Fibroblast of lung (primary cell): ENCODE measurements at regions not wholly inside any gene's neighbourhood (a gene's known extent, or its start where the extent isn't known, plus 50 kb on each side); places are given as distances from the start of the nearest gene placed in this dataset.
"Not testable (repeated sequence)": the region's sequence is repeated elsewhere in the genome, so short reads cannot be mapped to it uniquely, and the experiment has no call there.

ENCODE experiments used
- DNase-seq, 2 donors: peaks; one replicate each; pipeline versions ENCODE4 v3.0.0 to v3.0.0-alpha.2; 2010; ENCODE audit warnings: low read depth in 2 of 2
- H2AFZ ChIP-seq: 2 replicates; pipeline ENCODE4 v1.5.1; 2012; ENCODE audit warnings: low read length, control low read depth, inconsistent platforms
- H3K27ac ChIP-seq: 2 replicates; pipeline ENCODE4 v1.5.1; 2011; ENCODE audit warnings: low read length, control low read depth; ENCODE audit not compliant: insufficient read depth
- H3K27me3 ChIP-seq: 2 replicates; pipeline ENCODE4 v1.5.1; 2011; ENCODE audit warnings: mild to moderate bottlenecking, low read length; ENCODE audit not compliant: control insufficient read depth, insufficient read depth
- H3K36me3 ChIP-seq: 2 replicates; pipeline ENCODE4 v1.5.1; 2011; ENCODE audit warnings: low read length; ENCODE audit not compliant: control insufficient read depth, insufficient read depth
- H3K4me1 ChIP-seq: 2 replicates; pipeline ENCODE4 v1.5.1; 2011; ENCODE audit warnings: low read length; ENCODE audit not compliant: control insufficient read depth, insufficient read depth; ENCODE audit errors: extremely low read depth
- H3K4me2 ChIP-seq: 2 replicates; pipeline ENCODE4 v1.5.1; 2011; ENCODE audit warnings: low read length, control low read depth; ENCODE audit not compliant: insufficient read depth; ENCODE audit errors: extremely low read depth
- H3K4me3 ChIP-seq, 4 experiments: fragments of 200-600 bp in 1 of 4; sonication (generic) in 1 of 4; replicated peaks in 1 of 4; 2 replicates each; pipeline ENCODE4 v1.5.1; 2011 to 2016; ENCODE audit warnings: low read length in 4 of 4, low read depth in 3 of 4, mild to moderate bottlenecking in 3 of 4, control low read depth in 2 of 4, inconsistent platforms in 1 of 4, mixed read lengths in 1 of 4; ENCODE audit not compliant: insufficient read depth in 1 of 4; ENCODE audit errors: control extremely low read depth in 1 of 4
- H3K79me2 ChIP-seq: 2 replicates; pipeline ENCODE4 v1.5.1; 2012; ENCODE audit warnings: mild to moderate bottlenecking, low read length, inconsistent platforms; ENCODE audit not compliant: control insufficient read depth, insufficient read depth
- H3K9ac ChIP-seq: 2 replicates; pipeline ENCODE4 v1.5.1; 2011; ENCODE audit warnings: mild to moderate bottlenecking, low read length, control low read depth; ENCODE audit not compliant: insufficient read depth
- H3K9me3 ChIP-seq: 2 replicates; pipeline ENCODE4 v1.5.1; 2012; ENCODE audit warnings: low read depth, low read length; ENCODE audit not compliant: control insufficient read depth, insufficient read depth
- H4K20me1 ChIP-seq: 2 replicates; pipeline ENCODE4 v1.5.1; 2011; ENCODE audit warnings: low read length; ENCODE audit not compliant: control insufficient read depth, insufficient read depth; ENCODE audit errors: extremely low read depth
- EZH2 ChIP-seq: IDR thresholded peaks from 2 replicates; pipeline ENCODE4 v1.5.1; 2012; ENCODE audit warnings: low read length, control low read depth, mild to moderate bottlenecking; ENCODE audit errors: missing control alignments
- TF ChIP-seq, protein P1 (sequence below), 2 donors: IDR thresholded peaks in 1 of 2; conservative IDR thresholded peaks in 1 of 2; 1 replicate in 1 of 2; 2 replicates in 1 of 2; pipeline ENCODE4 v1.5.1; 2011 to 2012; ENCODE audit warnings: low read length in 2 of 2, control low read depth in 1 of 2, inconsistent platforms in 1 of 2, low read depth in 1 of 2, mild to moderate bottlenecking in 1 of 2

DNA sequence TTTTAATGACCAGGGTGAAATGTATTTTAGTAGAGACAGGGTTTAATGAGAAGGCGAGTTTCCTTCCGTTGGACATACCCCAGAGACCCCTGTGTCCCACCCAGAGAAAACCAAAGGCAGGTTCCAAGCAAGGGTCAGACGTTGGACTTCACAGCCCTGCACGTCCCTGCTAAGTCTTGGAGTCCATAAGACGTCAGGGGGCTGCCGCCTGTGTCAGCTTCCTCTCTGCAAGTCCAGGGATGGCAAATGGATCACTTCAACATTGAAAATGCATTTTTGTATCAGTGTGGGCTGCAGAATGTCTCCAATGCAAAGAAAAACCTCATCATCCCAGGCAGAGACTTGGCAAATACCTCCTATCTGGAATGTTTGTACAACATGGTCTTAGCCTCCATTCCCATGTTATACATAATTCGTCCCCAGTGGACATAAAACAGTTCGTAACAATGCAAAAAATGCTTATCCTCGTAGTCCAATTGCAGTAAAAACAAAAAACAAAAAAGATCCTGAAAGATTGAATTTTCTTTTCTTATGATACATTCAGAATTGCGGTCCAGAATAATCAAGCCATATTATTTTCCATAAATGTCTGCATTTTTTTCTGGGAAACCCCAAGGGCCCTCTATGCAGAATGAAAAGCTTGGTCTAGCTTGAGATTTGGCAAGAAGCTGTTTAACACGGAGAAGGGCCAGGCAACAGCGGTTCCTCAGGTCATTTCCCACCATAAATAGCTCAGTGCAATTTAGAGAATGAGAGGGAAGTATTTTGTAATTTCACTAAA, 190.9 kb downstream of the SHOX start:
- Histone ChIP-seq H3K27me3 (no peaks in the 10 kb centered on the region), H3K4me1 (no peaks in the 10 kb centered on the region), H4K20me1 (no peaks in the 10 kb centered on the region), H3K4me2 (no peak overlapping the region), H3K9ac (no peak overlapping the region), H2AFZ (no peak overlapping the region), H3K36me3 (no peaks in the 10 kb centered on the region), H3K4me3 (no peak overlapping the region), H3K9me3 (no peaks in the 10 kb centered on the region), H3K27ac (no peak overlapping the region), H3K79me2 (no peaks in the 10 kb centered on the region)
- no peak for DNase-seq
- TF ChIP-seq, protein P1, sequence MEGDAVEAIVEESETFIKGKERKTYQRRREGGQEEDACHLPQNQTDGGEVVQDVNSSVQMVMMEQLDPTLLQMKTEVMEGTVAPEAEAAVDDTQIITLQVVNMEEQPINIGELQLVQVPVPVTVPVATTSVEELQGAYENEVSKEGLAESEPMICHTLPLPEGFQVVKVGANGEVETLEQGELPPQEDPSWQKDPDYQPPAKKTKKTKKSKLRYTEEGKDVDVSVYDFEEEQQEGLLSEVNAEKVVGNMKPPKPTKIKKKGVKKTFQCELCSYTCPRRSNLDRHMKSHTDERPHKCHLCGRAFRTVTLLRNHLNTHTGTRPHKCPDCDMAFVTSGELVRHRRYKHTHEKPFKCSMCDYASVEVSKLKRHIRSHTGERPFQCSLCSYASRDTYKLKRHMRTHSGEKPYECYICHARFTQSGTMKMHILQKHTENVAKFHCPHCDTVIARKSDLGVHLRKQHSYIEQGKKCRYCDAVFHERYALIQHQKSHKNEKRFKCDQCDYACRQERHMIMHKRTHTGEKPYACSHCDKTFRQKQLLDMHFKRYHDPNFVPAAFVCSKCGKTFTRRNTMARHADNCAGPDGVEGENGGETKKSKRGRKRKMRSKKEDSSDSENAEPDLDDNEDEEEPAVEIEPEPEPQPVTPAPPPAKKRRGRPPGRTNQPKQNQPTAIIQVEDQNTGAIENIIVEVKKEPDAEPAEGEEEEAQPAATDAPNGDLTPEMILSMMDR (conservative IDR thresholded peaks at IDR 0.05 in 1 of 2, IDR thresholded peaks at IDR 0.05 in 1 of 2; ENCODE audit: low read depth in 1 of 2, low read length in 2 of 2), result no peak
- no peak for TF ChIP-seq EZH2

DNA sequence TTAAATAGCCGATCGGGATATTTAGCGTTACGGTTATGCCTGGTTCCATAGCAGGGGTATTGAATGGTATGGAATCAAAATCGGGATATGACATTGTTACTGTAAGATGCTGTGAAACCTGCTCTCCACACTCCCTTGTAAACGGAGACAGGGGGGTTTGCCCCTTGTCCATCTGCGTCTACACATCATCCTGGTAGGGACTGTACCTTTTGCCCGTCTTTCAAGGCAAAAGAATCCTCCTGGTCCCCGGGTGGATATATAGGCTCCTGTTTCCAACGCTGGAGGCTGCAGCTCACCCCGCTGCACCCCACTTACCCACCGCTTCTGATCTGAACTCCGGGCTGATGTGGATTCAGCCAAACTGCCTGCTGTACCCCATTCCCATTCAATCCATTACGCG, 189.1 kb downstream of the SHOX start:
- DNase-seq, result no peak
- H3K27me3 ChIP-seq, result no peaks in the 10 kb centered on the region
- no peaks in the 10 kb centered on the region for H3K4me1 ChIP-seq
- H3K9me3 ChIP-seq, result no peaks in the 10 kb centered on the region
- no peaks in the 10 kb centered on the region for H3K36me3 ChIP-seq
- H3K4me3 ChIP-seq, result no peak overlapping the region
- H3K4me2 ChIP-seq, result no peak overlapping the region
- H3K27ac ChIP-seq, result no peak overlapping the region
- no peak overlapping the region for H2AFZ ChIP-seq
- H3K9ac ChIP-seq, result no peak overlapping the region
- H3K79me2 ChIP-seq, result no peaks in the 10 kb centered on the region
- no peak for TF ChIP-seq EZH2
- TF ChIP-seq, protein P1 (conservative IDR thresholded peaks at IDR 0.05 in 1 of 2, IDR thresholded peaks at IDR 0.05 in 1 of 2; ENCODE audit: low read depth in 1 of 2, low read length in 2 of 2), result no peak
- H4K20me1 ChIP-seq, result no peaks in the 10 kb centered on the region

DNA sequence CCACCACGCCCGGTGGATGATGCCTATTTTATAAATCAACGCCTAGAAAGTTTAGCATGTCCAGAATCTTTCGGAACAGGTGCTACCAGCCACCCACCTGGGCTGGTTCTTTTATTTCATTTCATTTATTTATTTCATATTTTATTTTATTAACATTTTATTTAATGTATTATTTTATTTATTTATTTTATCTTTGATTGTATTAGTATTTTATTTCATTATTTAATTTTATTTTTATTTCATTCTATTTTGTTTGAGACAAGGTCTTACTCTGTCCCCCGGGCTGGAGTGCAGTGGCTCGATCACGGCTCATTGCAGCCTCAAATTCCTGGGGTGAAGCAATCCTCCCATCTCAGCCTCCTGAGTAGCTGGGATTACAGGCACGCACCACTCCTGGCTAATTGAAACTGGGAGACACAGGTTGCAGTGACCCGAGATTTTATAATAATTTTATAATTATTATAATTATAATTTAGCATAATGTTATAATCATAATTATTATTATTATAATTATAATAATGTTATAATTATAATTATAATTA, 187.2 kb downstream of the SHOX start:
- H3K9ac ChIP-seq, result no peak overlapping the region
- no peaks in the 10 kb centered on the region for H3K79me2 ChIP-seq
- no peaks in the 10 kb centered on the region for H3K27me3 ChIP-seq
- no peaks in the 10 kb centered on the region for H3K9me3 ChIP-seq
- no peak for DNase-seq
- H3K4me2 ChIP-seq, result no peak overlapping the region
- TF ChIP-seq, protein P1 (conservative IDR thresholded peaks at IDR 0.05 in 1 of 2, IDR thresholded peaks at IDR 0.05 in 1 of 2; ENCODE audit: low read depth in 1 of 2, low read length in 2 of 2), result no peak
- TF ChIP-seq EZH2, result no peak
- H3K4me1 ChIP-seq, result no peaks in the 10 kb centered on the region
- H2AFZ ChIP-seq, result no peak overlapping the region
- H3K27ac ChIP-seq, result no peak overlapping the region
- H3K4me3 ChIP-seq, result no peak overlapping the region
- no peaks in the 10 kb centered on the region for H3K36me3 ChIP-seq
- no peaks in the 10 kb centered on the region for H4K20me1 ChIP-seq

DNA sequence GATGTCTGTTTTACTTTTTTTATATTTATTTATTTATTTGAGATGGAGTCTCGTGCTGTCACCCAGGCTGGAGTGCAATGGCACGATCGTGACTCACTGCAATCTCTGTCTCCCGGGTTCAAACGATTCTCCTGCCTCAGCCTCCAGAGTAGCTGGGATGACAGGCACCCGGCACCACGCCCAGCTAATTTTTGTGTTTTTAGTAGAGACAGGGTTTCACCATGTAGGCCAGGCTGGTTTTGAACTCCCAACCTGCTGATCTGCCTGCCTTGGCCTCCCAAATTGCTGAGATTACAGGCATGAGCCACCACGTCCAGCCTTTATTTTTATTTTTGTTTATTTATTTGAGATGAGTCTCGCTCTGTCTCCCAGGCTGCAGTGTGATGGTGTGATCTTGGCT, 186.6 kb downstream of the SHOX start:
- H3K79me2 ChIP-seq, H4K20me1 ChIP-seq, H3K4me1 ChIP-seq, H3K27ac ChIP-seq, H2AFZ ChIP-seq, H3K4me3 ChIP-seq, H3K27me3 ChIP-seq, H3K4me2 ChIP-seq, DNase-seq, H3K9ac ChIP-seq, H3K9me3 ChIP-seq, H3K36me3 ChIP-seq: not testable (repeated sequence)
